ENCODE measurements at regions not wholly inside any gene's neighbourhood (a gene's known extent, or its start where the extent isn't known, plus 50 kb on each side); places are given as distances from the start of the nearest gene placed in this dataset.
A peak's percentile ranks its signal among the peaks of the same experiment; 100 is the strongest.
"Not testable (repeated sequence)": the region's sequence is repeated elsewhere in the genome, so short reads cannot be mapped to it uniquely, and the experiment has no call there.

- DNase-seq (ENCODE audit: low read depth in 2 of 2) = no peak
Measured at GRCh38 chrX:148265829-148266228, 234.6 kb upstream of the AFF2 start.

- no peak for DNase-seq (ENCODE audit: low read depth in 2 of 2)
Measured at GRCh38 chrX:148268673-148269072, 231.7 kb upstream of the AFF2 start.

- no peak for DNase-seq (ENCODE audit: low read depth in 2 of 2)
Measured at GRCh38 chrX:148269513-148269912, 230.9 kb upstream of the AFF2 start.

- no peak for DNase-seq (ENCODE audit: low read depth in 2 of 2)
Measured at GRCh38 chrX:148270499-148270898, 229.9 kb upstream of the AFF2 start.

- no peak for DNase-seq (ENCODE audit: low read depth in 2 of 2)
Measured at GRCh38 chrX:148271263-148271662, 229.2 kb upstream of the AFF2 start.

GRCh38 chrX:148281920-148282319 is 218.5 kb upstream of the AFF2 start:
- DNase-seq (ENCODE audit: low read depth in 2 of 2) = no peak

- no peak for DNase-seq (ENCODE audit: low read depth in 2 of 2)
Measured at GRCh38 chrX:148282504-148282903, 217.9 kb upstream of the AFF2 start.

GRCh38 chrX:148284056-148284455 is 216.4 kb upstream of the AFF2 start:
- no peak for DNase-seq (ENCODE audit: low read depth in 2 of 2)

GRCh38 chrX:148284821-148285220 is 215.6 kb upstream of the AFF2 start:
- no peak for DNase-seq (ENCODE audit: low read depth in 2 of 2)

- DNase-seq (ENCODE audit: low read depth in 2 of 2) = no peak
Measured at GRCh38 chrX:148288451-148288850, 212.0 kb upstream of the AFF2 start.

- DNase-seq (ENCODE audit: low read depth in 2 of 2) = no peak
Measured at GRCh38 chrX:148290041-148290440, 210.4 kb upstream of the AFF2 start.

- no peak for DNase-seq (ENCODE audit: low read depth in 2 of 2)
Measured at GRCh38 chrX:148290931-148291330, 209.5 kb upstream of the AFF2 start.

- DNase-seq (ENCODE audit: low read depth in 2 of 2) = no peak
Measured at GRCh38 chrX:148298737-148299136, 201.7 kb upstream of the AFF2 start.

- DNase-seq (ENCODE audit: low read depth in 2 of 2) = not testable (repeated sequence)
Measured at GRCh38 chrX:148305214-148305613, 195.2 kb upstream of the AFF2 start.

GRCh38 chrX:148309413-148309812 is 191.0 kb upstream of the AFF2 start:
- DNase-seq (ENCODE audit: low read depth in 2 of 2) = no peak

GRCh38 chrX:148310426-148311165 is 189.8 kb upstream of the AFF2 start:
- DNase-seq (ENCODE audit: low read depth in 2 of 2) = peak; percentile 3 to 25

- DNase-seq (ENCODE audit: low read depth in 2 of 2) = no peak
Measured at GRCh38 chrX:148311544-148311943, 188.9 kb upstream of the AFF2 start.

- DNase-seq (ENCODE audit: low read depth in 2 of 2) = no peak
Measured at GRCh38 chrX:148314876-148315275, 185.5 kb upstream of the AFF2 start.

- no peak for DNase-seq (ENCODE audit: low read depth in 2 of 2)
Measured at GRCh38 chrX:148316446-148316845, 184.0 kb upstream of the AFF2 start.

- no peak for DNase-seq (ENCODE audit: low read depth in 2 of 2)
Measured at GRCh38 chrX:148322906-148323305, 177.5 kb upstream of the AFF2 start.

- DNase-seq (ENCODE audit: low read depth in 2 of 2) = no peak
Measured at GRCh38 chrX:148333989-148334388, 166.4 kb upstream of the AFF2 start.

- no peak for DNase-seq (ENCODE audit: low read depth in 2 of 2)
Measured at GRCh38 chrX:148337873-148338272, 162.5 kb upstream of the AFF2 start.

GRCh38 chrX:148354916-148355315 is 145.5 kb upstream of the AFF2 start:
- no peak for DNase-seq (ENCODE audit: low read depth in 2 of 2)

GRCh38 chrX:148361641-148362040 is 138.8 kb upstream of the AFF2 start:
- DNase-seq (ENCODE audit: low read depth in 2 of 2) = no peak

Measured in stimulated activated CD4-positive, alpha-beta T cell treated with anti-CD3 and anti-CD28 coated beads, Interleukin-1b, Interleukin-23, amount 100 ng/mL, for 4 hours (primary cell).